Activated T-cell treated with anti-CD3 and anti-CD28 coated beads, Interleukin-2, amount 50 U/mL, for 24 hours (primary cell): ENCODE measurements at regions not wholly inside any gene's neighbourhood (a gene's known extent, or its start where the extent isn't known, plus 50 kb on each side); places are given as distances from the start of the nearest gene placed in this dataset.

Source experiments
- DNase-seq: peaks from one replicate; pipeline ENCODE4 v3.0.0-alpha.2; 2020
- H3K27ac Mint-ChIP-seq: 2 replicates; pipeline ENCODE4 v1.8.0; 2020; ENCODE audit warnings: mild to moderate bottlenecking, mixed read lengths
- H3K27me3 Mint-ChIP-seq: 2 replicates; pipeline ENCODE4 v1.8.0; 2020; ENCODE audit warnings: mixed read lengths
- H3K36me3 Mint-ChIP-seq: 2 replicates; pipeline ENCODE4 v1.8.0; 2020; ENCODE audit warnings: low read depth, mixed read lengths
- H3K4me1 Mint-ChIP-seq: 2 replicates; pipeline ENCODE4 v1.8.0; 2020; ENCODE audit warnings: low read depth, mixed read lengths
- H3K4me3 Mint-ChIP-seq: 2 replicates; pipeline ENCODE4 v1.8.0; 2020; ENCODE audit warnings: mild to moderate bottlenecking, moderate library complexity, mixed read lengths
- H3K9me3 Mint-ChIP-seq: 2 replicates; pipeline ENCODE4 v1.8.0; 2020; ENCODE audit warnings: mixed read lengths

DNA sequence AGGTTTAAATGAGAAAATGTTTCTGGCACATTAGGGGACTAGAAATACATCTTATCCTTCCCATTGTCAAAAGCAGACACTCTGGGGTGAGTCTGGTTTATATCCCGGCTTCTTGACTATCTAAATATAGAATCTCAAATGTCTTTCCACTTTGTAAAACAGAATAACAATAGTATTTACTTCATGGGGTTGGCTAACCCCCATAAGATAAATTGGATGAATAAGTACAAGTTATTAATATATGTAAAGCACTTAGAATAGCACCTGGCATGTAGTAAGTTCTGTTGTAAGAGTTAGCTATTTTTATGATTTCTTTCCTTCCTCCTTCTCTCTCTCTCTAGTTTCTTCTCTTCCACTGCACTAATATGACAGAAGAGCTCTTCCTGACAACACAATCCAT lies 499.1 kb downstream of the INSC start:
- H3K4me3 Mint-ChIP-seq, result no peak overlapping the region
- no peaks in the 10 kb centered on the region for H3K4me1 Mint-ChIP-seq
- DNase-seq, result no peak
- no peaks in the 10 kb centered on the region for H3K36me3 Mint-ChIP-seq
- no peaks in the 10 kb centered on the region for H3K9me3 Mint-ChIP-seq
- no peaks in the 10 kb centered on the region for H3K27me3 Mint-ChIP-seq
- H3K27ac Mint-ChIP-seq, result no peak overlapping the region

DNA sequence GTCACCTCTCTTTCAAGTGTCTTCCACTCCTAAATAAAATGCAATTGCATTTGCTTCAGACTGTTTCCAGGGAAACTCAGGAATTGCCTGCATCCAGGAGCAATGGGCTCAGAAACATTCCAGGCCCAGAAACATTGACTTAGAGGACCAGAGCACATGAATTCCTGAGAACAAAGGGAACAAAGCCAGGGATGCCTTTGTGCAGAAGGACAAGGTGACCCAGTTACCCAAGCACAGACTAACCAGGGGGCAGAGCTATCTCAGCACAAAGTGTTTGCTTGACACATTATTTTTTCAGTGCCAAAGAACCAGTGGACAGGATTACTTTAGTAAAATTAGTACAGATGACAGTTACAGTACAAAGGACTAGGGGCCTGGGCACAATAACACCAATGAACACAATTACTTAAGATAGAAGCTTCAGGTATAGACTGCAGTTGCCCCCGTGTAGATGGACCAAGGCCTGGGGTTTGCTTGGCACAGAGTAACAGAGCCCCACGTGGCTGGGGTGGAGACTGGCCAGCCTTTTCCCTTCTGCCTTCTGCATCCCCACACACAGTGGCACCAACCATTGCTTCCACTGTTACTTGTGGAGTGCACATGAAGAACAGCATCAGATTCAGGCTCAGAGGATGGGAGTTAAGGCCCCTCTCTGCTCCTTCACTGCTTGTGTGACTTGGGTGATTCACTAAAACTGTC lies 500.8 kb downstream of the INSC start:
- Mint-ChIP-seq H3K27me3 (no peaks in the 10 kb centered on the region), H3K4me3 (no peak overlapping the region), H3K4me1 (no peaks in the 10 kb centered on the region), H3K36me3 (no peaks in the 10 kb centered on the region), H3K27ac (no peak overlapping the region), H3K9me3 (no peaks in the 10 kb centered on the region)
- DNase-seq, result no peak

DNA sequence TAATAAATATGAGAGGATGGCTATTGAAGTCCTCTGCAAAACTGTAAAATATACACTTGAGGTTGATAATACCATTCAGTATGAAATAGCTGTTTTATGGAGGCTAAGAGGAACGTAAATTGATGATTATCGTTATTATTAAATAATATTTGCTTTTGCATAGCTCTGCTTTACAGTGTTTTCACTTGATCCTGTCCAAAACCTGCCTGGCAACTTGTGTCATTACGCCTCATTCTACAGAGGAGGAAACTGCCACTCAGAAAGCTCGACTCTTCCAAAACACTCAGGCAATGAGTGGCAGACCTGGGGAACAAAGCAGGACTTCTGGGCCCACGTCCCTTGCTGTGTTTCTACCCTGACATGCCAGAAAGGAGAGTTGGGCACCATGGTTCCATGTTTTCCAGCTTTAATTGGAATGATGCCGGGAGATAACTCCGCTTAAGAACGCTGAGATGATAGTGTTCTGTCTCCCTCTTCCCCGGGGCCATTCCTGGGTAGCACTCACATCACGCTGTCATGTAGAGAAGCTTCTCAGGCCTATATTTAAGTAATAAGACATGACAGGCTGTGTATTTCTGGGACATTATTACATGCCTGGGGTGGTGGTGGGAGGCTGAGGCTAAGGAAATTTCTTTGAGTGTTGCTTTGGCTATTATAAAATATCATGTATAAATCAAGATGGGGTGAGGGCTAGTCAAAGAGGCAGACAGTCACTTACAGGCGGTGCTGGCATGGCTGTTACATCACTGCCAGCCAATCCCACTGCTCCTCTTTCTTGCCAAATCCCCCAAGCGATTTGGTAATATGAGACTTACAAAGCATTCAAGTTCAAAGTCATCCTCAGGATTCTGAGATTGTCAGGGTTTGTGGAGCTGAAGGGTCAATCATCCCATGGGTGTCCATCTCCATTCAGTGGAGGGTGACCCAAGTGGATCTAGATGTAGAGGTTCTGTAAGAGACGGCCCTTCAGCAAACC lies 501.7 kb downstream of the INSC start:
- Mint-ChIP-seq H3K9me3 (no peaks in the 10 kb centered on the region), H3K27ac (no peak overlapping the region), H3K27me3 (peaks cover 6% of the 10 kb centered on the region), H3K36me3 (no peaks in the 10 kb centered on the region), H3K4me1 (no peaks in the 10 kb centered on the region), H3K4me3 (no peak overlapping the region)
- DNase-seq, result no peak

DNA sequence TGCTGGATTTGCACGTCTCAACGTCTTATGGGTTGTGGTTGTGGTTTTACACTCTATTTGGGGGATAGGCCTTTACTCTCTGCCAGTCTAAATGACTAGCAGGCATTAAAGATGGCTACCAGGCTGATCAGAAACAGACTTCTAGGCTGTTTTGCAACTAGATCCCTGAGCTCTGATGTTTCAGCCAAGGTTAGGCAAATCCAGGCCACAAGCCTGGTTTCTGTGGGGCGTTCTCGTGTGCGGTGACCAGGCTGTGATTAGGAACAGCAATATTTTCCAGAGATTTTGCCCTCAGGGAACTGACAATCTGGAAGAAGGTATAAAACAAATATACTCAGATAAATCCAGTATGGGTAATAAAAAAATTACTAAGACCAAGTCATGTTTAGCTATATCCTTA lies 502.4 kb downstream of the INSC start:
- Mint-ChIP-seq H3K4me1 (no peaks in the 10 kb centered on the region), H3K27ac (no peak overlapping the region), H3K4me3 (no peak overlapping the region), H3K27me3 (peaks cover 9% of the 10 kb centered on the region), H3K36me3 (no peaks in the 10 kb centered on the region), H3K9me3 (no peaks in the 10 kb centered on the region)
- no peak for DNase-seq

DNA sequence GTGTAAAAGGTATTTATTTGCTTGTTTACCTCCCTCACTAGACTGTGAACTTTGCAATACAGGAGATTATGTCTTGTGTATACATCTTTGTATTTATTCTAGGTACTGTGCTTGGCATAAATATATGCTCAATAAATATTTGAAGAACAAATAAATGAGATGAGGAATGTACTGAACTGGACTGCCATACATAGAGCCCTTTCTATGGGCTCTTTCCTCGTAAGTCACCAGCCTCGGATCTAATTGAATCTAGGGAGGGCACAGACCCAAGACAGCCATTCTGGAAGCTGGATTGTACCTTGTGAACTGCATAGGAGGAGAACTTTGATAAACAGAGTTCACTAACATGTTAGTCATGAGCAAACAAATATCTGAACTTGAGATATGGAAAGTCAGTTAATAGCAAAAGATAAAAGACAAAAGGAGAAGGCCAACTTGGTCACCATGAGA lies 503.9 kb downstream of the INSC start:
- Mint-ChIP-seq H3K4me3 (no peak overlapping the region), H3K4me1 (no peaks in the 10 kb centered on the region), H3K36me3 (no peaks in the 10 kb centered on the region)

DNA sequence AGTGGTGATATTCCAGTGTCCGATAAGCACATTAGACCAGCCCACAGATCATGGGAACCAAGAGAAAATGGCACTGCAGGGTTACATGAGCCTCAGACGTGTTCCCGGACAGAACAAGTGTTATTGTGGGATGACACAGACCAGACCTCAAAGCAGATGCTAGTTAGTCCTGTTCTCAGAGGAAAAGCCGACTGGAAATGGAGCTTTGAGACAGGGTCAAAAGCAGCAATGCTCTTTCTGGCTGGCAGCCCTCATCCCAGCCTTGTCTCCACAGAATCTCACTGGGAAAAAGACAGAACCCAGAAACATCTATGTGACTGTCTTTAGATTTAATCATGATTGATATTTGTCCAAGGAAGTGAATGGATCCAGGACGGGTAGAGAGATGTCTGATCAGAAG lies 506.8 kb downstream of the INSC start:
- DNase-seq, result no peak
- Mint-ChIP-seq H3K36me3 (no peaks in the 10 kb centered on the region), H3K27me3 (peaks cover 12% of the 10 kb centered on the region), H3K9me3 (no peaks in the 10 kb centered on the region), H3K27ac (no peak overlapping the region), H3K4me1 (no peaks in the 10 kb centered on the region), H3K4me3 (no peak overlapping the region)

More for the DNA sequence above, 503.9 kb downstream of the INSC start:
- no peaks in the 10 kb centered on the region for H3K9me3 Mint-ChIP-seq
- H3K27ac Mint-ChIP-seq, result no peak overlapping the region
- H3K27me3 Mint-ChIP-seq, result peaks cover 9% of the 10 kb centered on the region
- no peak for DNase-seq

DNA sequence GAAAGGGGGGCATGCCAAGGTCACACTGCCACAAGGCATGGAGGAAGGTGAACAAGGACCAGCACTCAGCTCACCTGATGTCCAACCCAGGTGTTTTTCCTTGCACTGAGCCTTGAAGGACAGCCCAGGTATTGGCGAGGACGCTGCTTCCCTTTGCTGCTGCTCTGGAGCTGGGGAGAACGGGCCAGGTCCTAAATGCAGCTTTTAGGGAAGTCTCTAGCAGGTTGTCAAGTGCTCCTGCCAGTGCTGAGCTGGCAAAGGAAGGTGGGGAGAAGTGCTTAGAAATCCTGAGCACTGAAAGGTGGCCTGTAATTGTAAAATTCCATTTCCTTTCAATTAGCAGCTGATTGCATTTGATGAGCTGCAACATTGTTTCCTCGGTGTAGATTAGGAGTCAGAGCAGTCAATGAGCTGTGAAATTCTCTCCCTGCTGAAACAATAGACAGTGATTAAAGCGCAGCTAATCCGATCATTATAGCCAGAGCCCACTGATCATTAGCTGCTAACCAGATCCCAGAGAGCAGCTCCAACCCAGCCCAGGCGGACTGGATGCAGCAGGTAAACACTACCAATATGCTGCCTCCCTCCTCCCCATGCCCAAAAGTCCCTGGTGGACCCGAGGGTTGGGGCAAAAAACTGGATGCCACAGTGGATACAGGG lies 507.6 kb downstream of the INSC start:
- no peaks in the 10 kb centered on the region for H3K36me3 Mint-ChIP-seq
- no peak overlapping the region for H3K4me3 Mint-ChIP-seq
- H3K27me3 Mint-ChIP-seq, result peaks cover 12% of the 10 kb centered on the region
- no peaks in the 10 kb centered on the region for H3K9me3 Mint-ChIP-seq
- no peak overlapping the region for H3K27ac Mint-ChIP-seq
- H3K4me1 Mint-ChIP-seq, result no peaks in the 10 kb centered on the region
- DNase-seq, result no peak

DNA sequence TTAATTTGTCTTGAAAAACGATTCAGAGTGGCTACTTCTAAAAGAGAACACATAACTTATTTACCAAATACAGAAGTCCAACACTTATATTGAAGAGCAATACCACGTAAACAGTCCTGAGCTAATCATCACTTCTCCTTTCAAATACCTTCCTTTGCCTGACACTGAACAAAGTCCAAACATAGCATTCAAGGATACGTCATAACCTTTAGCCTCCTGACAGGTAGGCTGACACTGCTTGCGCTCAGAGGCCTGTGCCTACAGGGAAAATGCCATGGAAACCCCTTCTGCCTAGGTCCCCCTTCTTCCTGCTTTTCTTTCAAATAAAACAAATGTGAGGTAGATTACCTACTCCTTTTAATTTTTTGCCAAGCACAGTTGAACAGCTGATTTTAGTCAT lies 510.0 kb downstream of the INSC start:
- no peak overlapping the region for H3K4me3 Mint-ChIP-seq
- peaks cover 12% of the 10 kb centered on the region for H3K27me3 Mint-ChIP-seq
- no peak overlapping the region for H3K27ac Mint-ChIP-seq
- no peaks in the 10 kb centered on the region for H3K9me3 Mint-ChIP-seq
- H3K4me1 Mint-ChIP-seq, result no peaks in the 10 kb centered on the region
- H3K36me3 Mint-ChIP-seq, result no peaks in the 10 kb centered on the region
- no peak for DNase-seq

DNA sequence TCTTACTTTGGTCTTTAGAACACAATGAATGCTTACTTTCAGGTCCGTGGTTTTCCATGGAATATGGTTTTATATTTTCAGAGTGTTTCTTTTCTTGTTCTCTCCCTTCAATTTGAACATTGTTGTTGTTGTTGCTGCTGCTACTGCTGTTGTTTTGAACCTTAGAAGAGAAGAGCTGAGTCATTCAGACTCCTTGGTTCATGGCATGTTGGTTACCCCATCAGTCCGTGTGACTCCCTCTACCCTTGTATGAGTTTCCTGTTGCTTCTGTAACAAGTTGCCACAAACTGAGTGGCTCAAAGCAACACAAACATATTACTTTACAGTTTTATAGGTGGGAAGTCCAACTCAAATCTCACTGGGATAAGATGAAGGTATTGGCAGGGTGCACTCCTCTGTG lies 511.0 kb downstream of the INSC start:
- H3K4me3 Mint-ChIP-seq, result no peak overlapping the region
- H3K4me1 Mint-ChIP-seq, result no peaks in the 10 kb centered on the region
- DNase-seq, result no peak
- H3K27ac Mint-ChIP-seq, result no peak overlapping the region
- peaks cover 12% of the 10 kb centered on the region for H3K27me3 Mint-ChIP-seq
- H3K36me3 Mint-ChIP-seq, result no peaks in the 10 kb centered on the region
- no peaks in the 10 kb centered on the region for H3K9me3 Mint-ChIP-seq

DNA sequence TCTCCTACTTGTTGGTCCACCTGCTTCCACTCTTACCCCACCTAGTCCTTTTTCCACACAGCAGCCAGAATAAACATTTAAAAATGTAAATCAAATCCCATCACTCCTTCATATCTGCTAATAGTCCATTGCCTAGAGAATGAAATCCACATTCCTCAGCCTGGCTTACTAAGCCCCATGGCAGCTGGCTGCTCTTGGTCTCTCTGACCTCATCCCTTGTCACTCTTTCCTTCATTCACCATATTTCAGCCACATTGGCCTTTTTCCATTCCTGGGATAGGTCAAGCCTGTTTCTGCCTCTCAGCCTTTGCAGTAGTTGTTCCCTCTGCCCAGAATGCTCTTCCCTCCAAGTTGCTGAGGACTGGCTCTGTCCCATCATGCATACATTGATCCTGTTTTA lies 512.8 kb downstream of the INSC start:
- Mint-ChIP-seq H3K4me3 (no peak overlapping the region), H3K27ac (no peak overlapping the region), H3K27me3 (peaks cover 2% of the 10 kb centered on the region), H3K4me1 (no peaks in the 10 kb centered on the region), H3K36me3 (no peaks in the 10 kb centered on the region), H3K9me3 (no peaks in the 10 kb centered on the region)
- DNase-seq, result no peak

DNA sequence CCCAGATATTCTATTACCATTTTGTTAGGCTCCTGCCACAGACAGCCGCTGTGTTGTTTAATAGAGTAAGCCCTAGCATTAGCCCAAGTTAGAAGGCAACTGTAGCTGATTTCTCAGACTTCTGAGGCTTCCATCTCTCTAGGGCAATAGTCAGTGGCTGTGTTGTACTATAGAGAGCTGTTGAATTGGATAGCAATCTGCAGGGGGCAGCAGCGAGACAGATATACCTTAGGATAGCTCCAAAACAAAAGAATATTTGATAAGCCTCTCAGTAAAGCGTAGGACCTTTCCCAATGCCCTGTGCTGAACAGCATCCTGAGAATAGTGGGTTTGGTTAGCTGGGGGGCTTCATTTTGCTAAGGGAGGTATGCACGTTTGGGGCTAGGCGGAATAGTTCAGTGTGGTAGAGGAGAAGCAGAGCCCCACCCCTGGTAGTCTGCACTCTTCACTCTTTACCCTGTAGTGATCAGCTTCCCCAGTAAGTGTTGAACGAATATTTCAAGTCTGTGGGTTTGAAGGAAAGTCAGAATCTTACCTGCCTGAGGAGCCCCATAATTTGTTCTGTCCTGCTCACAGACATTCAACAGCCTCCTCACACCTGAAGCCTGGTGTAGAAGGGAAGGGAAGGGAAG lies 515.1 kb downstream of the INSC start:
- no peaks in the 10 kb centered on the region for H3K36me3 Mint-ChIP-seq
- H3K4me1 Mint-ChIP-seq, result no peaks in the 10 kb centered on the region

DNA sequence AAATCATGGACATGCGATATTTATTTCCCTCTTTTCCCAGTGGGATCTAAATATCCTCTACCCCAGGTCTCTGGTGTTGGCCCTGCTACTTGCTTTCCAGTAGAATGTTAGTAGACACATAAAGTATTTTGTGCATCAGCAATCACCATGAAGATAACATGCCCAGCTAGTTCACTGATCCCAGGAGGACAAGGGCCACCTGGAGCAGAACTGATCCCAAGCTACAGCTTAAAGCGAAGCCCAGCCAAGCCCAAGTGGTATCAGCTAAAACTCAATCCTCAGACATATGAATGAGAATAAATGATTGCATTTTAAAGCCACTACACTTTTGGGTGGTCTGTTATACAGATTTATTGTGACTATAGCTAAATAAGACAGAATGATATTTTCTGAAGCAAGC lies 516.2 kb downstream of the INSC start:
- H3K36me3 Mint-ChIP-seq, result no peaks in the 10 kb centered on the region

More for the DNA sequence above, 515.1 kb downstream of the INSC start:
- no peaks in the 10 kb centered on the region for H3K9me3 Mint-ChIP-seq
- no peak overlapping the region for H3K27ac Mint-ChIP-seq
- no peak for DNase-seq
- no peak overlapping the region for H3K4me3 Mint-ChIP-seq
- peaks cover 6% of the 10 kb centered on the region for H3K27me3 Mint-ChIP-seq

DNA sequence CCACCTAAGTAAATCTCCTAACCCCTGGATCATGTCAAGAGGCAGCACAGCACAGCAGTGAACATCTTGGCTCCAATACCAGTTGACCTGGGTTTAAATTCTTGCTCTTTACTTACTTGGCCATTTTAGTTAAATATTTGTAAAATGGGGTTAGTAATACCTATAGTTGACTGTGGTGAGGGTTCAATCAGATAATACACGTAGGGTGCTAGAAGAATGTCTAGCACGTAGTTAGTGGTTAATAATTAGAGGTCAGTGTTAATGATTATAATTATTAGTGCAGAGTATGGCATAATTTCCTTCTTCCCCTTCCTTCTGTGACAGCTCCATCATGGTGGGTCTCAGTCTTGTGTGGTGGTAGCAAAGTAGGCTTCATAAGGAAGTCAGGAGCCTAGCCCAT lies 520.8 kb downstream of the INSC start:
- DNase-seq, result no peak
- H3K36me3 Mint-ChIP-seq, result no peaks in the 10 kb centered on the region
- no peaks in the 10 kb centered on the region for H3K4me1 Mint-ChIP-seq
- H3K4me3 Mint-ChIP-seq, result no peak overlapping the region
- H3K27me3 Mint-ChIP-seq, result peaks cover 19% of the 10 kb centered on the region
- H3K27ac Mint-ChIP-seq, result no peak overlapping the region
- H3K9me3 Mint-ChIP-seq, result peaks cover 2% of the 10 kb centered on the region

More for the DNA sequence above, 516.2 kb downstream of the INSC start:
- Mint-ChIP-seq H3K4me1 (no peaks in the 10 kb centered on the region), H3K4me3 (no peak overlapping the region), H3K27ac (no peak overlapping the region), H3K9me3 (no peaks in the 10 kb centered on the region), H3K27me3 (peaks cover 15% of the 10 kb centered on the region)
- DNase-seq, result no peak

DNA sequence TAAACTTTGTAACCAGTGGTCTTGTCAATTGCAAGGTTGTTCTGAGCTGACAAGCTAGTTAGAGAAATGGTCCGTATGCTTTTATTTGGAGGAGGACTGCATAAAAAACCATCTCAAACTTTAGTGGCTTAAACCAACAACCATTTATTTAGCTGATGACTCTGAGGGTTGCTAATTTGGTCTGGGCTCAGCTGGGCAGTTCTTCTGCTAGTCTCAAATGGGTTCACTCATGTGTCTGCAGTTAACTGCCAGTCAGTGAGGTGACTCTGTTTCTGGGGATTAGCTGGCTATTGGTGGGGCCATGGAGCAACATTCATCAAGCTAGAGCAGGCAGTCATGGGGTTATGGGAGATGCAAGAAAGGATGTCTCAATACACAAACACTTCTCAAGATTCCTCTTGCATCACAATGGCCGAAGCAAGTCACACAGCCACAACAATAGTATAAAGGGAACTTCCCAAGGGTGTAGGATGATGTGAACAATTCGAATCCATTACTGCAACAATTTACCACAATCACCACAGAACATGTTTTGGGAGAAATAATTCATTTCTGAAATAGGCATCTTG lies 521.9 kb downstream of the INSC start:
- no peak overlapping the region for H3K4me3 Mint-ChIP-seq
- no peak for DNase-seq
- no peak overlapping the region for H3K27ac Mint-ChIP-seq
- H3K36me3 Mint-ChIP-seq, result no peaks in the 10 kb centered on the region
- H3K4me1 Mint-ChIP-seq, result no peaks in the 10 kb centered on the region
- peaks cover 19% of the 10 kb centered on the region for H3K27me3 Mint-ChIP-seq
- H3K9me3 Mint-ChIP-seq, result peaks cover 2% of the 10 kb centered on the region
